ENCODE measurements at regions not wholly inside any gene's neighbourhood (a gene's known extent, or its start where the extent isn't known, plus 50 kb on each side); places are given as distances from the start of the nearest gene placed in this dataset.
"Not testable (repeated sequence)": the region's sequence is repeated elsewhere in the genome, so short reads cannot be mapped to it uniquely, and the experiment has no call there.

DNA sequence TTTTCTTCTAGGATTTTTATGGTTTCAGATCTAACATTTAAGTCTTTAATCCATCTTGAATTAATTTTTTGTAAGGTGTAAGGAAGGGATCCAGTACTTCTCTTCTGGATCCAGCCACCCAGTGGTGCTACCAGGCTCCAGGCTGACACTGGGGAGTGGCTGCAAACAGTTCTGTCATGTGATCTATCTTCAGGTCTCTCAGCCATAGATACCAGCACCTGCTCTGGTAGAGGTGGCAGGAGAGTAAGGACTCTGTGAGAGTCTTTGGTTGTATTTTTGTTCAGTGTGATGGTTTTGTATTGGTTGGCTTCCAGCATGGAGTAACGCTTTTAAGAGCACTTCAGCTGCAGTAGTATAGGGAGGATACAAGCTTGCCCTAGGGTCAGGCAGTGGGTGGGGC, 205.9 kb downstream of the FGF10 start:
- Histone ChIP-seq H3K27ac (ENCODE audit: low read depth, low read length) (no peak overlapping the region), H3K36me3 (ENCODE audit: control insufficient read depth, insufficient read depth, low read length) (no peaks in the 10 kb centered on the region), H3K4me3 (ENCODE audit: low read depth, low read length) (no peak overlapping the region), H3K9ac (ENCODE audit: low read length) (no peak overlapping the region), H3K4me1 (ENCODE audit: control insufficient read depth, insufficient read depth, low read length) (no peaks in the 10 kb centered on the region), H3K27me3 (ENCODE audit: control insufficient read depth, insufficient read depth, low read length) (no peaks in the 10 kb centered on the region), H3K9me3 (ENCODE audit: control insufficient read depth, insufficient read depth, low read depth, low read length) (no peaks in the 10 kb centered on the region)

DNA sequence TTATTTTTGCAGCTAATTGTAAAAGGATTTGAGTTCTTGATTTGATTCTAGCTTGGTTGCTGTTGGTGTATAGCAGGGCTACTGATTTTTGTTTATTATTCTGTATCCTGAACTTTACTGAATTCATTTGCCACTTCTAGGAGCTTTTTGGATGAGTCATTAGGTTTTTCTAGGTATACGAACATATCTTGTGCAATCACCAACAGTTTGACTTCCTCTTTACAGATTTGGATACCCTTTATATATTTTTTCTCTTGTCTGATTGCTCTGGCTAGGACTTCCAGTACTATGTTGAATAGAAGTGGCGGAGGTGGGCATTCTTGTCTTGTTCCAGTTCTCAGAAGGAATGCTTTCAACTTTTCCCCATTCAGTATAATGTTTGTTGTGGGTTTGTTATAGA, 210.8 kb downstream of the FGF10 start:
- no peaks in the 10 kb centered on the region for H3K36me3 ChIP-seq (ENCODE audit: control insufficient read depth, insufficient read depth, low read length)
- no peak overlapping the region for H3K27ac ChIP-seq (ENCODE audit: low read depth, low read length)
- H3K27me3 ChIP-seq (ENCODE audit: control insufficient read depth, insufficient read depth, low read length): no peaks in the 10 kb centered on the region
- H3K9me3 ChIP-seq (ENCODE audit: control insufficient read depth, insufficient read depth, low read depth, low read length): peaks cover 12% of the 10 kb centered on the region; the same call in 1 of the 2 replicates
- no peak overlapping the region for H3K4me3 ChIP-seq (ENCODE audit: low read depth, low read length)
- H3K9ac ChIP-seq (ENCODE audit: low read length): no peak overlapping the region
- no peaks in the 10 kb centered on the region for H3K4me1 ChIP-seq (ENCODE audit: control insufficient read depth, insufficient read depth, low read length)

DNA sequence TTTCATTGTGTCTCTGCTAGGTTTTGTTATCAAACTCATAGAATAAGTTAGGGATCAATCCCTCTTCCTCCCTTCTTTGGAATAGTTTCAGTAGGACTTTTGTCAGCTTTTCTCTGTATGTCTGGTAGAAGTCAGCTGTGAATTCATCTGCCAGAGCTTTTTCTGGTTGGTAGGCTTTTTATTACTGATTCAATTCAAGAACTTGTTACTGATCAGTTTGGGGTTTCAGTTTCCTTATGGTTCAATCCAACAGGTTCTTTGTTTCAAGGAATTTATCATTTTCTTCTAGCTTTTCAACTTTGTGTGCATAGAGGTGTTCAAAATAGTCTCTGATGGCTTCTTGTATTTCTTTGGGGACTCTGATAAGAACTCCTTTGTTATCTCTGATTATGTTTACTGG, 221.7 kb downstream of the FGF10 start:
- Histone ChIP-seq H3K27ac (ENCODE audit: low read depth, low read length) (no peak overlapping the region), H3K9ac (ENCODE audit: low read length) (no peak overlapping the region), H3K27me3 (ENCODE audit: control insufficient read depth, insufficient read depth, low read length) (no peaks in the 10 kb centered on the region)

DNA sequence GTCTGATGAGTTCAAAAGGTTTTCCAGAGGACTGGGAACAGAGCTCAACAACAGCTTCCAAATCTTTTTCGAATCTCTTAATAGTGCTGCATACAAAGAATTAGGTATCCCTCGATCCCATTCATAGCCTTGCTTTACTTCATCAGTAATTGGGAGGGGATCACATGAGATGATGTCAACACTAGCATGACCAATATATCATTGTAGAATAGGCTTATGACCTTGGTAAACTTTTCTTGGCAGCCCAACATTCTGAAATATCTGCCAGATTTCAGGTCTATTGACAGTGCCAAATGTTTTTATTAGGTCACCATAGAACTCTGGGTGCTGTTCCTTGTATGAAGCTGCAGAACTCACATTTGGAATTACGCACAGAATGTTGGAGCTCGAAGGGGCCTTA, 228.9 kb downstream of the FGF10 start:
- H3K9me3 ChIP-seq (ENCODE audit: control insufficient read depth, insufficient read depth, low read depth, low read length): peaks cover 41% of the 10 kb centered on the region
- H3K27me3 ChIP-seq (ENCODE audit: control insufficient read depth, insufficient read depth, low read length): no peaks in the 10 kb centered on the region
- no peaks in the 10 kb centered on the region for H3K36me3 ChIP-seq (ENCODE audit: control insufficient read depth, insufficient read depth, low read length)
- no peak overlapping the region for H3K27ac ChIP-seq (ENCODE audit: low read depth, low read length)
- H3K4me1 ChIP-seq (ENCODE audit: control insufficient read depth, insufficient read depth, low read length): no peaks in the 10 kb centered on the region
- no peak overlapping the region for H3K9ac ChIP-seq (ENCODE audit: low read length)
- H3K4me3 ChIP-seq (ENCODE audit: low read depth, low read length): no peak overlapping the region

More for the DNA sequence above, 221.7 kb downstream of the FGF10 start:
- Histone ChIP-seq H3K36me3 (ENCODE audit: control insufficient read depth, insufficient read depth, low read length) (no peaks in the 10 kb centered on the region), H3K4me3 (ENCODE audit: low read depth, low read length) (no peak overlapping the region), H3K4me1 (ENCODE audit: control insufficient read depth, insufficient read depth, low read length) (no peaks in the 10 kb centered on the region), H3K9me3 (ENCODE audit: control insufficient read depth, insufficient read depth, low read depth, low read length) (peaks cover 17% of the 10 kb centered on the region)

DNA sequence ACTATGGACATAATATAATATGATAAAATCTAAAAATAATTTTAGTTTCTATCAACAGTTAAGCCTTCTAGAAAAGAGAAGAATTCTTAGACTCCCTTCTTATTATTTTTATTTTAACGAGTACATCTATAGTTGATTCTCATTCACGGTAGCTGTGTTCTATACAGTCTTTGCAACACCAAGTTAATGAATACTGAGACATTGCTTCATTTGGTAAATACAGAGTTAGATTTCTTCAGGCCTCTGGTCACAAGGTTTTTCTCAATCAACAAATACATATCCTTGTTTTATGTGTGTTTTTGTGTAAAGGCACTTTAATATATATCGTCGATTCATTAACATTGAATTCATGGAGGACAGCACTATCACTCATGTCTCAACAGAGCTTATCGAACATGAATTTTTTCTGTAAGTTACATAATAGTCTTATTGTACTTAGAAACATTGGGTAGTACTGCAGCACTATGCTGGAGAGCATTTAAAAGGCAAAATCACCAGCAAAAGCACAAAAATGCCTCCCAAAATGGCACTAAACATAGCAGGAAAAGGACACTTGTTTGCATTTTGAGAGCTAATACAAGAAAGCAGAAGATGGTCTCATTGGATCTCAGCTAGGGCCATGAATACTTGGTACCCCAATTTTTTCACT, 239.0 kb downstream of the FGF10 start:
- Histone ChIP-seq H3K4me3 (ENCODE audit: low read depth, low read length) (no peak overlapping the region), H3K4me1 (ENCODE audit: control insufficient read depth, insufficient read depth, low read length) (no peaks in the 10 kb centered on the region), H3K27me3 (ENCODE audit: control insufficient read depth, insufficient read depth, low read length) (no peaks in the 10 kb centered on the region), H3K36me3 (ENCODE audit: control insufficient read depth, insufficient read depth, low read length) (no peaks in the 10 kb centered on the region), H3K27ac (ENCODE audit: low read depth, low read length) (no peak overlapping the region), H3K9me3 (ENCODE audit: control insufficient read depth, insufficient read depth, low read depth, low read length) (peaks cover 9% of the 10 kb centered on the region), H3K9ac (ENCODE audit: low read length) (no peak overlapping the region)

DNA sequence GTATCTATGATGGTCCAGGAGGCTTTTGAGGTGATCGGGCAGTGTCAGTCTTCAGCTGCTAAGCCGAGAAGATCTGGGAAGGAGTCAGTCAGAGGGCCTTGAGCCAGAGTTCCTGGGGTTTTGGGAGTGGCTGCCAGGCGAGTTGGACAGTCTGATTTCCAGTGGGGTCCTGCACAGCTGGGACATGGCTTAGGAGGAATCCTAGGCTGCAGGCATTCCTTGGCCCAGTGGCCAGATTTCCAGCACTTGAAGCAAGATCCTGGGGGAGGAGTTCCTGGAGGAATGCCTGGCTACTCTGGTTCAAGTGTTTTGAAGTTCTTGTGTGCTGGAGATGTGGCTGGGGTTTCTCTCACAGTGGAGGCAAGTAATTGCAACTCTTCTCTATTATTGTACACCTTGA, 271.3 kb downstream of the FGF10 start:
- not testable (repeated sequence) for H3K9me3 ChIP-seq (ENCODE audit: control insufficient read depth, insufficient read depth, low read depth, low read length); H3K4me3 ChIP-seq (ENCODE audit: low read depth, low read length); H3K36me3 ChIP-seq (ENCODE audit: control insufficient read depth, insufficient read depth, low read length); H3K4me1 ChIP-seq (ENCODE audit: control insufficient read depth, insufficient read depth, low read length); H3K27me3 ChIP-seq (ENCODE audit: control insufficient read depth, insufficient read depth, low read length); H3K9ac ChIP-seq (ENCODE audit: low read length); H3K27ac ChIP-seq (ENCODE audit: low read depth, low read length)

DNA sequence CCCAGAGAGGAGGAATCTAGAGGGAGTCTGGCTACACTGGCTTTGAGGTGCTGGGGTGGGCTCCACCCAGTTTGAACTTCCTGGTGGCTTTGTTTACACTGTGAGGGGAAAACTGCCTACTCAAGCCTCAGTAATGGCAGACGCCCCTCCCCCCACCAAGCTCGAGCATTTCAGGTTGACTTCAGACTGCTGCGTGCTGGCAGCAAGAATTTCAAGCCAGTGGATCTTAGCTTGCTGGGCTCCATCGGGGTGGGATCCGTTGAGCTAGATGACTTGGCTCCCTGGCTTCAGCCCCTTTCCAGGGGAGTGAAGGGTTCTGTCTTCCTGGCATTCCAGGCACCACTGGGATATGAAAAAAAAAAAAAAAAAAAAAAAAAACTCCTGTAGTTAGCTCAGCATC, 281.0 kb downstream of the FGF10 start:
- not testable (repeated sequence) for H3K4me3 ChIP-seq (ENCODE audit: low read depth, low read length); H3K4me1 ChIP-seq (ENCODE audit: control insufficient read depth, insufficient read depth, low read length); H3K36me3 ChIP-seq (ENCODE audit: control insufficient read depth, insufficient read depth, low read length); H3K27ac ChIP-seq (ENCODE audit: low read depth, low read length); H3K9ac ChIP-seq (ENCODE audit: low read length); H3K27me3 ChIP-seq (ENCODE audit: control insufficient read depth, insufficient read depth, low read length)
- H3K9me3 ChIP-seq (ENCODE audit: control insufficient read depth, insufficient read depth, low read depth, low read length): peaks cover 17% of the 10 kb centered on the region

DNA sequence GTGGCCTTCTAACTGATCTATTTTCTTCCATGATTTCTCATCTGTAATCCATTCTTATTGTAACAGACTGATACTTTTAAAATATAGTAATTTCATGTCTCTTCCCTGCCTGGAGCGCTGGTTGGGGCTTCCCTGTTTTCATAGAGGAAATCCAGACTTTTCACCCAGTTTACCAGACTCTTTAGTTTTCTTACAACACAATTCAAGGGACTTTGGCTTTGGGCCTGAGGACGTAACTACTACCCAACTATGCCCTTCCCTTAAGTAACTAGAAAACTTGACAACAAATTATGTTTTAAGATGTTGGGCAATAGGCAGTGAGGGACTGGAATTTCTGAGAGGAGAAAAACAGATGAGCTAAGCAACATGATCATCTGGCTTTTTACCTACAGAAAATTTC, 289.6 kb downstream of the FGF10 start:
- Histone ChIP-seq H3K9me3 (ENCODE audit: control insufficient read depth, insufficient read depth, low read depth, low read length) (no peaks in the 10 kb centered on the region), H3K27ac (ENCODE audit: low read depth, low read length) (no peak overlapping the region), H3K27me3 (ENCODE audit: control insufficient read depth, insufficient read depth, low read length) (no peaks in the 10 kb centered on the region), H3K4me3 (ENCODE audit: low read depth, low read length) (no peak overlapping the region), H3K4me1 (ENCODE audit: control insufficient read depth, insufficient read depth, low read length) (no peaks in the 10 kb centered on the region), H3K9ac (ENCODE audit: low read length) (no peak overlapping the region), H3K36me3 (ENCODE audit: control insufficient read depth, insufficient read depth, low read length) (no peaks in the 10 kb centered on the region)

DNA sequence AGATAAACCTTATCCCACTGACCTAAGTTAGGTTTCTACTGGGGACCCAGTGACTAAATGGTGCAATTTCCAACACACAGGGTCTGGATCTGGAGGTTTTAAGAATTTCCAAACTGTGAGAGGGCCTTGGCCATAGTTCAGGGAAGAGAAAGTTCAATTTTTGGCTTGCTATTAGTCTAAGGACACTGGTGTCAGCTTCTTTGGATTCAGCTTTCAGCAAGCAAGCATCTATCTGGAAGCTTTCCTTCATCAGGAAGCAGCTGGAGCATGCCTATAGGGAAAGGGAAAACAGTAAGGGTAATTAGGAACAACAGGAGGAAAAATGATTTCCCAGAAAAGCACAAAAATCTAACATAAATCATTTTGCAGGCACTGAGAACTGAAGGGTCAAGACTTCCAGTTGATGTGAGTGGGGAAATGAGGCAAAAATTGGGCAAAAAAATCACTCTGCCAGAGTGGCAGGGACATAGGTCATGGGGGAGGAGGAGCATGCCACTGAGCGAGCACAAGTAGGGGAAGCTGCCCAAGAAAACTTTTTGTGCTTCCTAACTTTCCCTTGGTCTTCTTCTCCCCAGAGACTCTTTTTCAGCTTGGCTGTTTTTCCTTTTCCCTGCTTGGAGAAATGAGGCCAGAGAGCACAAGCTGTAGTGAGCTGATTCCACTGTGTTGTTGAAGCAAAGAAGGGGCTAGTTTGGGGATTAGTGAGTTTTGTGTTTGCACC, 299.6 kb downstream of the FGF10 start:
- Histone ChIP-seq H3K36me3 (ENCODE audit: control insufficient read depth, insufficient read depth, low read length) (no peaks in the 10 kb centered on the region), H3K27ac (ENCODE audit: low read depth, low read length) (no peak overlapping the region), H3K4me3 (ENCODE audit: low read depth, low read length) (no peak overlapping the region), H3K9me3 (ENCODE audit: control insufficient read depth, insufficient read depth, low read depth, low read length) (no peaks in the 10 kb centered on the region), H3K4me1 (ENCODE audit: control insufficient read depth, insufficient read depth, low read length) (no peaks in the 10 kb centered on the region), H3K9ac (ENCODE audit: low read length) (no peak overlapping the region), H3K27me3 (ENCODE audit: control insufficient read depth, insufficient read depth, low read length) (no peaks in the 10 kb centered on the region)

DNA sequence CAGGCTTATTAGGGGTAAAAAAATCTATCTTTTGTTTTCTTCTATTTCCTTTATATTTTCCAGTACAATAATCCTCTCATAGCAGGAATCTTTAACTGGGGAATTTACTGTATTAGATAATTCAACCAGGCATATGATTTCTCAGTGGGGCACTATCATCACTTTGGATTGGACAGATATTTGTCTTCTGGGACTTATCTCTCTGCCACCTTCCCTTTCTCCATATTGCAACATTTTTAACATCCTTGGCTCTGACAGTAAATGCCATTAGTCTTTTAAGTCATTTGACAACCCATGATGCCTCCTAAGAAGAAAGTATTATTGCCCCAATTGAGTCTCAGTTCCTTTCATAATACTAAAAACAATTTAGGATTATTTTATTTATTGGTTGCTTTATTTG, 304.1 kb downstream of the FGF10 start:
- H3K9ac ChIP-seq (ENCODE audit: low read length): no peak overlapping the region
- no peaks in the 10 kb centered on the region for H3K27me3 ChIP-seq (ENCODE audit: control insufficient read depth, insufficient read depth, low read length)
- no peaks in the 10 kb centered on the region for H3K36me3 ChIP-seq (ENCODE audit: control insufficient read depth, insufficient read depth, low read length)
- H3K27ac ChIP-seq (ENCODE audit: low read depth, low read length): no peak overlapping the region
- no peak overlapping the region for H3K4me3 ChIP-seq (ENCODE audit: low read depth, low read length)
- no peaks in the 10 kb centered on the region for H3K4me1 ChIP-seq (ENCODE audit: control insufficient read depth, insufficient read depth, low read length)
- H3K9me3 ChIP-seq (ENCODE audit: control insufficient read depth, insufficient read depth, low read depth, low read length): no peaks in the 10 kb centered on the region

DNA sequence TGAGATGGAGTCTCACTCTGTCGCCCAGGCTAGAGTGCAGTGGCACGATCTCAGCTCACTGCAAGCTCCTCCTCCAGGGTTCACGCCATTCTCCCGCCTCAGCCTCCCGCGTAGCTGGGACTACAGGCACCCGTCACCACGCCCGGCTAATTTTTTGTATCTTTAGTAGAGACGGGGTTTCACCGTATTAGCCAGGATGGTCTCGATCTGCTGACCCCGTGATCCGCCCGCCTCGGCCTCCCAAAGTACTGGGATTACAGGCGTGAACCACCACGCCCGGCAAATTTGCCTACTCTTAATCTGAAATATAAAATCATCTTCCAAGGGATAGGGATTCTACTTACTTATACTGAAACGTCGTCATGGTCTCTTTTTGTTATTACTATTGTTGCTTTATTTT, 314.7 kb downstream of the FGF10 start:
- not testable (repeated sequence) for H3K4me1 ChIP-seq (ENCODE audit: control insufficient read depth, insufficient read depth, low read length); H3K4me3 ChIP-seq (ENCODE audit: low read depth, low read length); H3K9me3 ChIP-seq (ENCODE audit: control insufficient read depth, insufficient read depth, low read depth, low read length); H3K27ac ChIP-seq (ENCODE audit: low read depth, low read length); H3K9ac ChIP-seq (ENCODE audit: low read length); H3K27me3 ChIP-seq (ENCODE audit: control insufficient read depth, insufficient read depth, low read length); H3K36me3 ChIP-seq (ENCODE audit: control insufficient read depth, insufficient read depth, low read length)

Data from HUES6 (cell line).